BLaER1 treated with 17β-estradiol and CSF1 and Interleukin-3, amounts not matched to agents 10 nM and 100 nM (cell line): ENCODE measurements at regions not wholly inside any gene's neighbourhood (a gene's known extent, or its start where the extent isn't known, plus 50 kb on each side); places are given as distances from the start of the nearest gene placed in this dataset.
A peak's percentile ranks its signal among the peaks of the same experiment; 100 is the strongest.
"Not testable (repeated sequence)": the region's sequence is repeated elsewhere in the genome, so short reads cannot be mapped to it uniquely, and the experiment has no call there.

Source experiments
- H3K27ac ChIP-seq, 11 experiments: shearing (Covaris generic); formaldehyde crosslinking; 2 replicates each; pipeline ENCODE4 v1.8.1; 2022
- H3K27me3 ChIP-seq, 11 experiments: shearing (Covaris generic); formaldehyde crosslinking; 2 replicates each; pipeline ENCODE4 v1.8.1; 2022
- H3K36me3 ChIP-seq, 11 experiments: shearing (Covaris generic); formaldehyde crosslinking; 2 replicates each; pipeline ENCODE4 v1.8.1; 2022
- H3K4me1 ChIP-seq, 10 experiments: shearing (Covaris generic); formaldehyde crosslinking; 2 replicates each; pipeline ENCODE4 v1.8.1; 2022
- H3K4me2 ChIP-seq, 11 experiments: shearing (Covaris generic); formaldehyde crosslinking; 2 replicates each; pipeline ENCODE4 v1.8.1; 2022
- H3K4me3 ChIP-seq, 10 experiments: shearing (Covaris generic); formaldehyde crosslinking; 2 replicates each; pipeline ENCODE4 v1.8.1; 2022
- H3K9ac ChIP-seq, 11 experiments: shearing (Covaris generic); formaldehyde crosslinking; 2 replicates each; pipeline ENCODE4 v1.8.1; 2022
- H3K9me3 ChIP-seq, 11 experiments: shearing (Covaris generic); formaldehyde crosslinking; replicated peaks in 1 of 11; 2 replicates each; pipeline ENCODE4 v1.8.1; 2022
- H4K20me1 ChIP-seq, 11 experiments: shearing (Covaris generic); formaldehyde crosslinking; 2 replicates each; pipeline ENCODE4 v1.8.1; 2022
- Cebpa-rat ChIP-seq, 11 experiments: shearing (Covaris generic); IDR thresholded peaks; 2 replicates each; pipeline ENCODE4 v1.8.1; 2022

- H3K4me3 ChIP-seq, result no peak overlapping the region
- no peak overlapping the region for H3K4me2 ChIP-seq
- peaks cover 0 to 2% (median 0%) of the 10 kb centered on the region in 10 experiments; a peak in 1 of 20 replicates for H3K4me1 ChIP-seq
- no peaks in the 10 kb centered on the region for H3K36me3 ChIP-seq
- no peak for TF ChIP-seq Cebpa-rat (IDR thresholded peaks at IDR 0.05)
- H3K27me3 ChIP-seq, result no peaks in the 10 kb centered on the region
- H4K20me1 ChIP-seq, result no peaks in the 10 kb centered on the region
- no peaks in the 10 kb centered on the region for H3K9me3 ChIP-seq
- no peak overlapping the region for H3K9ac ChIP-seq
- H3K27ac ChIP-seq, result no peak overlapping the region
Observed at GRCh38 chr5:101543780-101544179, 640.7 kb upstream of the ST8SIA4 start.

- H3K27ac ChIP-seq, result no peak overlapping the region
- H3K9ac ChIP-seq, result no peak overlapping the region
- no peaks in the 10 kb centered on the region for H3K36me3 ChIP-seq
- H3K4me3 ChIP-seq, result no peak overlapping the region
- no peak overlapping the region for H3K4me2 ChIP-seq
- no peaks in the 10 kb centered on the region; a peak in 1 of 22 replicates for H3K9me3 ChIP-seq
- peaks cover 0 to 15% (median 0%) of the 10 kb centered on the region in 10 experiments; a peak in 3 of 20 replicates for H3K4me1 ChIP-seq
- TF ChIP-seq Cebpa-rat (IDR thresholded peaks at IDR 0.05), result no peak
- no peaks in the 10 kb centered on the region for H4K20me1 ChIP-seq
- no peaks in the 10 kb centered on the region for H3K27me3 ChIP-seq
Observed at GRCh38 chr5:101539315-101539714, 636.2 kb upstream of the ST8SIA4 start.

- H3K4me1 ChIP-seq, result peaks cover 0 to 33% (median 0%) of the 10 kb centered on the region in 10 experiments; a peak in 6 of 20 replicates
- H3K36me3 ChIP-seq, result no peaks in the 10 kb centered on the region
- no peak overlapping the region for H3K4me3 ChIP-seq
- H3K27me3 ChIP-seq, result no peaks in the 10 kb centered on the region
- H3K9ac ChIP-seq, result no peak overlapping the region
- H4K20me1 ChIP-seq, result no peaks in the 10 kb centered on the region
- H3K4me2 ChIP-seq, result no peak overlapping the region
- H3K27ac ChIP-seq, result no peak overlapping the region
- H3K9me3 ChIP-seq, result peaks cover 0 to 11% (median 0%) of the 10 kb centered on the region in 11 experiments; a peak in 6 of 22 replicates
- TF ChIP-seq Cebpa-rat (IDR thresholded peaks at IDR 0.05), result no peak
Observed at GRCh38 chr5:101535626-101536025, 632.5 kb upstream of the ST8SIA4 start.

GRCh38 chr5:101534491-101535110 is 631.5 kb upstream of the ST8SIA4 start:
- H3K4me2 ChIP-seq, result no peak overlapping the region
- no peaks in the 10 kb centered on the region for H3K36me3 ChIP-seq
- no peaks in the 10 kb centered on the region for H3K27me3 ChIP-seq
- H3K9me3 ChIP-seq, result peaks cover 0 to 20% (median 3%) of the 10 kb centered on the region in 11 experiments; a peak in 10 of 22 replicates
- H3K4me3 ChIP-seq, result no peak overlapping the region
- H3K9ac ChIP-seq, result no peak overlapping the region
- no peak overlapping the region for H3K27ac ChIP-seq
- no peaks in the 10 kb centered on the region for H4K20me1 ChIP-seq
- TF ChIP-seq Cebpa-rat (IDR thresholded peaks at IDR 0.05), result no peak
- H3K4me1 ChIP-seq, result peaks cover 0 to 33% (median 0%) of the 10 kb centered on the region in 10 experiments; a peak in 6 of 20 replicates

- TF ChIP-seq Cebpa-rat (IDR thresholded peaks at IDR 0.05), result no peak
- H3K4me3 ChIP-seq, result no peak overlapping the region
- H3K4me1 ChIP-seq, result peaks cover 0 to 18% (median 0%) of the 10 kb centered on the region in 10 experiments; a peak in 6 of 20 replicates
- peak overlapping the region in 2 of 11 experiments; percentile 3 to 44; a peak in 4 of 22 replicates for H3K4me2 ChIP-seq
- H3K36me3 ChIP-seq, result peaks cover 0 to 6% (median 0%) of the 10 kb centered on the region in 11 experiments; a peak in 1 of 22 replicates
- H4K20me1 ChIP-seq, result no peaks in the 10 kb centered on the region
- H3K27me3 ChIP-seq, result no peaks in the 10 kb centered on the region
- H3K27ac ChIP-seq, result peak overlapping the region in 2 of 11 experiments; percentile 5 to 54; a peak in 1 of 22 replicates
- no peak overlapping the region for H3K9ac ChIP-seq
- peaks cover 0 to 42% (median 12%) of the 10 kb centered on the region in 11 experiments; a peak in 10 of 22 replicates for H3K9me3 ChIP-seq
Observed at GRCh38 chr5:101532430-101532829, 629.3 kb upstream of the ST8SIA4 start.

- Histone ChIP-seq H3K9ac (peak overlapping the region in 1 of 11 experiments; percentile 7; a peak in 2 of 22 replicates), H3K4me3 (peak overlapping the region in 3 of 10 experiments; percentile 21 to 29 (median 23); a peak in 4 of 20 replicates), H3K27ac (peak overlapping the region in 9 of 11 experiments; percentile 12 to 82 (median 73); a peak in 16 of 22 replicates), H3K9me3 (peaks cover 0 to 53% (median 12%) of the 10 kb centered on the region in 11 experiments; a peak in 11 of 22 replicates), H4K20me1 (no peaks in the 10 kb centered on the region), H3K27me3 (no peaks in the 10 kb centered on the region), H3K4me1 (peaks cover 0 to 18% (median 0%) of the 10 kb centered on the region in 10 experiments; a peak in 6 of 20 replicates), H3K4me2 (peak overlapping the region in 5 of 11 experiments; percentile 22 to 48 (median 35); a peak in 7 of 22 replicates), H3K36me3 (peaks cover 0 to 6% (median 0%) of the 10 kb centered on the region in 11 experiments; a peak in 1 of 22 replicates)
- TF ChIP-seq Cebpa-rat (IDR thresholded peaks at IDR 0.05), result 0 out of 22 replicates have a peak, but pooled peaks of 1 of the 11 experiments have one; percentile 18
Observed at GRCh38 chr5:101531026-101531425, 627.9 kb upstream of the ST8SIA4 start.

- Histone ChIP-seq H3K4me1 (peaks cover 0 to 18% (median 0%) of the 10 kb centered on the region in 10 experiments; a peak in 6 of 20 replicates), H3K9me3 (peaks cover 0 to 64% (median 12%) of the 10 kb centered on the region in 11 experiments; a peak in 11 of 22 replicates)
- not testable (repeated sequence) for H3K27me3 ChIP-seq, H3K4me2 ChIP-seq, H3K36me3 ChIP-seq, H3K9ac ChIP-seq, H3K4me3 ChIP-seq, H4K20me1 ChIP-seq, H3K27ac ChIP-seq
Observed at GRCh38 chr5:101529094-101529493, 626.0 kb upstream of the ST8SIA4 start.

- no peaks in the 10 kb centered on the region for H4K20me1 ChIP-seq
- no peak overlapping the region for H3K4me3 ChIP-seq
- no peak overlapping the region for H3K9ac ChIP-seq
- peaks cover 0 to 12% (median 0%) of the 10 kb centered on the region in 11 experiments; a peak in 2 of 22 replicates for H3K36me3 ChIP-seq
- H3K9me3 ChIP-seq, result peaks cover 6 to 90% (median 22%) of the 10 kb centered on the region in 11 experiments; a peak in 20 of 22 replicates
- TF ChIP-seq Cebpa-rat (IDR thresholded peaks at IDR 0.05), result no peak
- H3K4me2 ChIP-seq, result peak overlapping the region in 4 of 11 experiments; percentile 16 to 27 (median 20); a peak in 4 of 22 replicates
- peaks cover 0 to 5% (median 0%) of the 10 kb centered on the region in 10 experiments; a peak in 2 of 20 replicates for H3K4me1 ChIP-seq
- H3K27ac ChIP-seq, result peak overlapping the region in 1 of 11 experiments; percentile 51; a peak in 1 of 22 replicates
- H3K27me3 ChIP-seq, result no peaks in the 10 kb centered on the region
Observed at GRCh38 chr5:101520417-101520816, 617.3 kb upstream of the ST8SIA4 start.

- H3K27me3 ChIP-seq, result no peaks in the 10 kb centered on the region
- H3K36me3 ChIP-seq, result peaks cover 0 to 12% (median 0%) of the 10 kb centered on the region in 11 experiments; a peak in 2 of 22 replicates
- H4K20me1 ChIP-seq, result no peaks in the 10 kb centered on the region
- no peak overlapping the region for H3K9ac ChIP-seq
- TF ChIP-seq Cebpa-rat (IDR thresholded peaks at IDR 0.05), result no peak
- H3K4me2 ChIP-seq, result no peak overlapping the region
- no peak overlapping the region for H3K27ac ChIP-seq
- no peak overlapping the region for H3K4me3 ChIP-seq
- peaks cover 6 to 82% (median 26%) of the 10 kb centered on the region in 11 experiments; a peak in 20 of 22 replicates for H3K9me3 ChIP-seq
- H3K4me1 ChIP-seq, result peaks cover 0 to 5% (median 0%) of the 10 kb centered on the region in 10 experiments; a peak in 2 of 20 replicates
Observed at GRCh38 chr5:101517795-101518194, 614.7 kb upstream of the ST8SIA4 start.
